ENCODE measurements at regions not wholly inside any gene's neighbourhood (a gene's known extent, or its start where the extent isn't known, plus 50 kb on each side); places are given as distances from the start of the nearest gene placed in this dataset.
A peak's percentile ranks its signal among the peaks of the same experiment; 100 is the strongest.

GRCh38 chr1:233443040-233443760, 115.7 kb downstream of the MAP3K21 start:
- H3K36me3 ChIP-seq, result no peaks in the 10 kb centered on the region
- intact Hi-C loops (cut with DNase I), result loop anchor here in 1 of 2 donors (5.0 kb wide), 1 partner anchor 349 kb away; no protein-coding TSS in a partner anchor
- 52% methylated on average over 2 of the region's 2 CpGs for WGBS (ENCODE audit: insufficient coverage, low coverage, low lambda C conversion rate, missing lambda C conversion rate)
- H3K4me3 ChIP-seq, result no peak overlapping the region
- H3K4me1 ChIP-seq, result peaks cover 0 to 9% (median 0%) of the 10 kb centered on the region in 4 donors
- H3K27me3 ChIP-seq, result no peaks in the 10 kb centered on the region
- H3K27ac ChIP-seq, result no peak overlapping the region
- ATAC-seq, result peak in 1 of 4 donors; percentile 24
- no peaks in the 10 kb centered on the region for H3K9me3 ChIP-seq
- DNase-seq, result no peak
- TF ChIP-seq CTCF (IDR thresholded peaks at IDR 0.05) (no peak), POLR2A (IDR thresholded peaks at IDR 0.05) (no peak)

- no peak for DNase-seq
- no peaks in the 10 kb centered on the region for H3K36me3 ChIP-seq
- no peaks in the 10 kb centered on the region for H3K27me3 ChIP-seq
- no peak overlapping the region for H3K27ac ChIP-seq
- TF ChIP-seq POLR2A (IDR thresholded peaks at IDR 0.05) (no peak), CTCF (IDR thresholded peaks at IDR 0.05) (no peak)
- intact Hi-C loops (cut with DNase I), result loop anchor here in 1 of 2 donors (5.0 kb wide), 1 partner anchor 348 kb away; no protein-coding TSS in a partner anchor
- H3K9me3 ChIP-seq, result no peaks in the 10 kb centered on the region
- 80% methylated on average over 2 of the region's 3 CpGs for WGBS (ENCODE audit: insufficient coverage, low coverage, low lambda C conversion rate, missing lambda C conversion rate)
- no peak overlapping the region for H3K4me3 ChIP-seq
- H3K4me1 ChIP-seq, result peaks cover 0 to 9% (median 0%) of the 10 kb centered on the region in 4 donors
- ATAC-seq, result no peak
Measured at GRCh38 chr1:233444484-233444883, 117.0 kb downstream of the MAP3K21 start.

GRCh38 chr1:233445737-233446136, 118.2 kb downstream of the MAP3K21 start:
- intact Hi-C loops (cut with DNase I), result no loop called here
- Histone ChIP-seq H3K4me1 (peaks cover 0 to 9% (median 0%) of the 10 kb centered on the region in 4 donors), H3K4me3 (no peak overlapping the region), H3K27me3 (no peaks in the 10 kb centered on the region), H3K36me3 (no peaks in the 10 kb centered on the region), H3K9me3 (no peaks in the 10 kb centered on the region), H3K27ac (no peak overlapping the region)
- ATAC-seq (no peak), DNase-seq (no peak)
- no peak for TF ChIP-seq POLR2A (IDR thresholded peaks at IDR 0.05)
- TF ChIP-seq CTCF (IDR thresholded peaks at IDR 0.05), result no peak
- WGBS (ENCODE audit: insufficient coverage, low coverage, low lambda C conversion rate, missing lambda C conversion rate), result 73% methylated on average over 2 of the region's 6 CpGs

GRCh38 chr1:233446935-233447334, 119.4 kb downstream of the MAP3K21 start:
- Histone ChIP-seq H3K9me3 (no peaks in the 10 kb centered on the region), H3K36me3 (no peaks in the 10 kb centered on the region), H3K27ac (no peak overlapping the region), H3K4me1 (peaks cover 0 to 3% (median 0%) of the 10 kb centered on the region in 4 donors), H3K27me3 (no peaks in the 10 kb centered on the region), H3K4me3 (no peak overlapping the region)
- DNase-seq, result no peak
- intact Hi-C loops (cut with DNase I), result no loop called here
- peak in 2 of 4 donors; percentile 36 to 68 for ATAC-seq
- 30% methylated on average over 2 of the region's 6 CpGs for WGBS (ENCODE audit: insufficient coverage, low coverage, low lambda C conversion rate, missing lambda C conversion rate)
- TF ChIP-seq CTCF (IDR thresholded peaks at IDR 0.05), result no peak
- no peak for TF ChIP-seq POLR2A (IDR thresholded peaks at IDR 0.05)
